ENCODE measurements at regions not wholly inside any gene's neighbourhood (a gene's known extent, or its start where the extent isn't known, plus 50 kb on each side); places are given as distances from the start of the nearest gene placed in this dataset.

GRCh38 chr18:38633333-38633732 lies 1067.7 kb upstream of the CELF4 start:
- Histone ChIP-seq H3K4me3 (no peak overlapping the region), H3K27me3 (ENCODE audit: low read depth) (no peaks in the 10 kb centered on the region), H3K36me3 (replicated peaks) (no peaks in the 10 kb centered on the region), H3K9me3 (no peaks in the 10 kb centered on the region), H3K4me1 (no peaks in the 10 kb centered on the region)
- no peak for DNase-seq (ENCODE audit: low spot score in 2 of 2)
- in situ Hi-C loops (cut with MboI; ENCODE audit: low sequenced_read_pairs), result no loop called here

DNA sequence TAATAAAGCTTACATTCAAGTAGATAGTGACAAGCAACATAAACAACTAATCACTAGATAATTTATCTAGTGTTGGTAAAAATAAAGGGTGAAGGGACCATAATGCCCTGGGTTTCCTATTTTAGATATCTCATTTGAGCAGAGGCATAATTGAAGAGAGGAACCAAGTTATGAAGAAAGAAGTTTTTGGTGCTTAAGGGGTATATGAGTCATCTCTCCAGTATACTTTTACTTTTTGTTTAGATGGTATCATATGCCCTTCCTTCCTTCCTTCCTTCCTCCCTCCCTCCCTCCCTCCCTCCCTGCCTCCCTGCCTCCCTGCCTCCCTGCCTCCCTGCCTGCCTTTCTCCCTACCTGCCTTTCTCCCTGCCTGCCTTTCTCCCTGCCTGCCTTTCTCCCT lies 1053.5 kb upstream of the CELF4 start:
- no peak overlapping the region for H3K4me3 ChIP-seq
- no peaks in the 10 kb centered on the region; the same call in 1 of the 2 replicates for H3K4me1 ChIP-seq
- no peak for DNase-seq (ENCODE audit: low spot score in 2 of 2)
- H3K36me3 ChIP-seq (replicated peaks), result no peaks in the 10 kb centered on the region
- no peaks in the 10 kb centered on the region for H3K9me3 ChIP-seq
- in situ Hi-C loops (cut with MboI; ENCODE audit: low sequenced_read_pairs), result no loop called here
- H3K27me3 ChIP-seq (ENCODE audit: low read depth), result no peaks in the 10 kb centered on the region

- in situ Hi-C loops (cut with MboI; ENCODE audit: low sequenced_read_pairs), result no loop called here
- Histone ChIP-seq H3K4me3 (no peak overlapping the region), H3K4me1 (no peaks in the 10 kb centered on the region), H3K36me3 (replicated peaks) (no peaks in the 10 kb centered on the region), H3K27me3 (ENCODE audit: low read depth) (no peaks in the 10 kb centered on the region), H3K9me3 (no peaks in the 10 kb centered on the region)
- DNase-seq (ENCODE audit: low spot score in 2 of 2), result no peak
Measured at GRCh38 chr18:38616306-38616705, 1050.7 kb upstream of the CELF4 start.

- in situ Hi-C loops (cut with MboI; ENCODE audit: low sequenced_read_pairs), result no loop called here
- DNase-seq (ENCODE audit: low spot score in 2 of 2), result no peak
- H3K4me1 ChIP-seq, result no peaks in the 10 kb centered on the region
- H3K36me3 ChIP-seq (replicated peaks), result no peaks in the 10 kb centered on the region
- H3K4me3 ChIP-seq, result no peak overlapping the region
- no peaks in the 10 kb centered on the region for H3K9me3 ChIP-seq
- no peaks in the 10 kb centered on the region for H3K27me3 ChIP-seq (ENCODE audit: low read depth)
Measured at GRCh38 chr18:38612904-38613303, 1047.3 kb upstream of the CELF4 start.

GRCh38 chr18:38611036-38611964 lies 1045.7 kb upstream of the CELF4 start:
- no peak for DNase-seq (ENCODE audit: low spot score in 2 of 2)
- in situ Hi-C loops (cut with MboI; ENCODE audit: low sequenced_read_pairs), result no loop called here

DNA sequence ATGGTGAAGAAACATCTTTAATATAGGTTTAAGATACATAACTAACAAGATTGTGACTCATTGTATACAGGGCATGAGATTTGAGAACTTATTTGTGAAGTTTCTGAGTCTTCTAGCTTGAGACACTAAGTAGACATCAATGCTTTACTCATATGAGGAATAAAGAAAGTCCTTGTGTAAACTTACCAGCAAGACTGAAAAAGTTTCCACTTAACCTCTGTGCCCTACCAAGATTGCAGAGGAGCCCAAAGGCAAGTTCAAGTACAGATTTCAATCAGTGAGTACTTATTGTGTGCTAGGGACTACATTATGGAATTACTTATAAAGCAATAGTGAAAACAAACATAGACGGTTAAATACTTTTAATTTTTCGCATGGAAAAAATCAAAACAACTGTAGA lies 1041.2 kb upstream of the CELF4 start:
- in situ Hi-C loops (cut with MboI; ENCODE audit: low sequenced_read_pairs), result no loop called here
- no peak overlapping the region for H3K4me3 ChIP-seq
- H3K4me1 ChIP-seq, result no peaks in the 10 kb centered on the region
- 0 out of 2 replicates have a peak, but pooled peaks cover 3% of the 10 kb centered on the region for H3K27me3 ChIP-seq (ENCODE audit: low read depth)
- DNase-seq (ENCODE audit: low spot score in 2 of 2), result no peak
- no peaks in the 10 kb centered on the region for H3K9me3 ChIP-seq
- H3K36me3 ChIP-seq (replicated peaks), result no peaks in the 10 kb centered on the region

More at GRCh38 chr18:38611036-38611964, 1045.7 kb upstream of the CELF4 start:
- H3K36me3 ChIP-seq (replicated peaks), result no peaks in the 10 kb centered on the region
- no peaks in the 10 kb centered on the region for H3K27me3 ChIP-seq (ENCODE audit: low read depth)
- no peaks in the 10 kb centered on the region for H3K9me3 ChIP-seq
- no peaks in the 10 kb centered on the region for H3K4me1 ChIP-seq
- no peak overlapping the region for H3K4me3 ChIP-seq

- in situ Hi-C loops (cut with MboI; ENCODE audit: low sequenced_read_pairs), result no loop called here
- no peak for DNase-seq (ENCODE audit: low spot score in 2 of 2)
- Histone ChIP-seq H3K36me3 (replicated peaks) (no peaks in the 10 kb centered on the region), H3K4me1 (no peaks in the 10 kb centered on the region), H3K4me3 (no peak overlapping the region), H3K9me3 (no peaks in the 10 kb centered on the region), H3K27me3 (ENCODE audit: low read depth) (0 out of 2 replicates have a peak, but pooled peaks cover 3% of the 10 kb centered on the region)
Measured at GRCh38 chr18:38602341-38602740, 1036.7 kb upstream of the CELF4 start.

DNA sequence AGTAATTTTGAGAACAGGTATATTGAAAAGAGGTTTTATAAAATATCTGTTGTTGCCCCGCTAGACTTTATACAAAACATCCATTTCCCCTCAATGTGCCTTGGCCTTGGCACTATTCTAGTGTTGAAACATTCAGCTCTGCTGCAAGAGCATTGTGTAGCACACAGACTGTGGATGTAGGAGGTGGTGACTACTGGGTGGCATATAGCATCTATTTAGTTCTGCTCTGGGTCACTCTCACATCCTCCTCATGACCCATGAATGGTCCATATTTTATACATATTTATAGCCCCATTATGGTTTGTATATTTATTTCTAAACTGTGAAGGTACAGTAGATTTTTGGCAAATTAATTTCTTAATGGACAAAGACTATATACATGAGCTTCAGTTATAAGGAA lies 1022.0 kb upstream of the CELF4 start:
- Histone ChIP-seq H3K27me3 (ENCODE audit: low read depth) (no peaks in the 10 kb centered on the region), H3K9me3 (no peaks in the 10 kb centered on the region), H3K4me1 (no peaks in the 10 kb centered on the region), H3K4me3 (no peak overlapping the region), H3K36me3 (replicated peaks) (no peaks in the 10 kb centered on the region)
- no peak for DNase-seq (ENCODE audit: low spot score in 2 of 2)
- in situ Hi-C loops (cut with MboI; ENCODE audit: low sequenced_read_pairs), result no loop called here

- Histone ChIP-seq H3K9me3 (no peaks in the 10 kb centered on the region), H3K36me3 (replicated peaks) (no peaks in the 10 kb centered on the region), H3K4me3 (no peak overlapping the region), H3K4me1 (no peaks in the 10 kb centered on the region), H3K27me3 (ENCODE audit: low read depth) (no peaks in the 10 kb centered on the region)
- no peak for DNase-seq (ENCODE audit: low spot score in 2 of 2)
- in situ Hi-C loops (cut with MboI; ENCODE audit: low sequenced_read_pairs), result no loop called here
Measured at GRCh38 chr18:38586327-38586726, 1020.7 kb upstream of the CELF4 start.

DNA sequence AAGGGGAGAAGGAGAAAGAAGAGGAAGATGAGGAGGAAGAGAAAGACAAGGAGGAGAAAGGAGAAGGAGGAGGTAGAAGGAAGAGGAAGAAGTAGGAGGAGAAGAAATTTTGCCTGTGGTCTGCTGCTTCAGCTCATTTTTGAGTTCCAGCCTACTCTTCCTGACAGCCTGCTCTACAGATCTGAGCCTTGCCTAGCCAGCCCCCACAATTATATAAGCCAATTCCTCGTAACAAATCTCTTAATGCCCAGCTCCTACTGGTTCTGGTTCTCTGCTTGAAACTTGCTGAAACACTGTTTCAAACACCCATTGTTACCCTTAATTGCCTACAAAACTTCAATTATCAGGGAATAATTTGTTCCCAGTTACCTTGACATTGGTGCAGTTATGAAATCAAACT lies 1014.2 kb upstream of the CELF4 start:
- Histone ChIP-seq H3K4me1 (no peaks in the 10 kb centered on the region), H3K4me3 (no peak overlapping the region), H3K27me3 (ENCODE audit: low read depth) (no peaks in the 10 kb centered on the region), H3K9me3 (no peaks in the 10 kb centered on the region), H3K36me3 (replicated peaks) (no peaks in the 10 kb centered on the region)
- no peak for DNase-seq (ENCODE audit: low spot score in 2 of 2)
- in situ Hi-C loops (cut with MboI; ENCODE audit: low sequenced_read_pairs), result no loop called here

DNA sequence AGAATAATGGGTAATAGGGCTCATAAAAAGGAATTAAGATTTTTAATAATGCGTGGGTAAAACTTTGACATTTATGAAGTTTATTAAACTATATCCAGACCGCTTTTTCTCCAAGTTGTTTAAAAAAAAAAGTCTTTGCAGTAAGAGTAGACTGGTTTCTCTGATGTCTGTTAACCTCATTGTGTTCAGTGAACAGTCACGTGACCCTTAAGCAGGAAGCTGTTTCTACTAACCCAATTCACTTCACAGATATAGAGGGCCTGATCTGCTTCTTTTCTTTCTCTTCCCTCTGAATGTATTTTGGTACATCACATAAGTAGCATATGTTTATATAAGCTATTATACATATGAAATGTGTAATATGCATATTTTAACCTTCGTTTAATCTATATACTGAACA lies 1011.3 kb upstream of the CELF4 start:
- Histone ChIP-seq H3K4me1 (no peaks in the 10 kb centered on the region), H3K4me3 (no peak overlapping the region), H3K9me3 (no peaks in the 10 kb centered on the region), H3K36me3 (replicated peaks) (no peaks in the 10 kb centered on the region), H3K27me3 (ENCODE audit: low read depth) (no peaks in the 10 kb centered on the region)
- in situ Hi-C loops (cut with MboI; ENCODE audit: low sequenced_read_pairs), result no loop called here
- DNase-seq (ENCODE audit: low spot score in 2 of 2), result no peak

DNA sequence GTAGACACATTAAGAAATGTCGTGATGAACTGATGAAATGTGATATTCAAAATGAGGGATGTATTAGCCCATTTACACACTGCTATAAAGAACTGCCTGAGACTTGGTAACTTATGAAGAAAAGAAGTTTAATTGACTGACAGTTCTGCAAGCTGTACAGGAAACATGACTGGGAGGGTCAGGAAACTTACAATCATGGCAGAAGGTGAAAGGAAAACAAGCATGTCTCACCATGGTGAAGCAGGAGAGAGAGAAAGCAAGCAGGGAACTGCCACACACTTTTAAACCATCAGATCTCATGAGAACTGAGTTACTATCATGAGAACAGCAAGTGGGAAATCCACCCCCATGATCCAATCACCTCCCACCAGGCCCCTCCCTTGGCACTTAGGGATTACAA lies 1010.8 kb upstream of the CELF4 start:
- no peak for DNase-seq (ENCODE audit: low spot score in 2 of 2)
- no peaks in the 10 kb centered on the region for H3K9me3 ChIP-seq
- no peak overlapping the region for H3K4me3 ChIP-seq
- H3K36me3 ChIP-seq (replicated peaks), result no peaks in the 10 kb centered on the region
- H3K4me1 ChIP-seq, result no peaks in the 10 kb centered on the region
- no peaks in the 10 kb centered on the region for H3K27me3 ChIP-seq (ENCODE audit: low read depth)
- in situ Hi-C loops (cut with MboI; ENCODE audit: low sequenced_read_pairs), result no loop called here

DNA sequence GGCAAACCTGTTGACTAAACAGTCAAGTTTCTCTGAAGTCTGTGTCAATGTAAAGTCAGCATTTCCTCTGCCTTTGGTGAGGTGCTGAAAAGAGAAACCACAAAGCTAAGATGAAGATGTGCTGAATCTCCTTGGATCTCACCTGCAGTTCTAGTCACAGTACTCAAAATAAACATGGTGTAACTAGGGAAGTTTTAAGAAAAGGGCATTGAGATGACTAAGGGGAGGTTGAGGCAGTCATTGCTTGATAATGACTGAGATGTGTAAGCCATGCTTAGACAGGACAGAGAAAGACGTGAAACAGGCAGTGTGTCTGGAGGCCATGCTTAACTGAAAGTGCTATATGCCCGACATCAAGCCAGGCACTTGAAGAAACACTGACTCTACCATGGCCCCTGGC lies 1010.0 kb upstream of the CELF4 start:
- H3K4me3 ChIP-seq, result no peak overlapping the region
- no peaks in the 10 kb centered on the region for H3K9me3 ChIP-seq
- in situ Hi-C loops (cut with MboI; ENCODE audit: low sequenced_read_pairs), result no loop called here
- H3K4me1 ChIP-seq, result no peaks in the 10 kb centered on the region
- H3K36me3 ChIP-seq (replicated peaks), result no peaks in the 10 kb centered on the region
- H3K27me3 ChIP-seq (ENCODE audit: low read depth), result no peaks in the 10 kb centered on the region
- DNase-seq (ENCODE audit: low spot score in 2 of 2), result no peak

DNA sequence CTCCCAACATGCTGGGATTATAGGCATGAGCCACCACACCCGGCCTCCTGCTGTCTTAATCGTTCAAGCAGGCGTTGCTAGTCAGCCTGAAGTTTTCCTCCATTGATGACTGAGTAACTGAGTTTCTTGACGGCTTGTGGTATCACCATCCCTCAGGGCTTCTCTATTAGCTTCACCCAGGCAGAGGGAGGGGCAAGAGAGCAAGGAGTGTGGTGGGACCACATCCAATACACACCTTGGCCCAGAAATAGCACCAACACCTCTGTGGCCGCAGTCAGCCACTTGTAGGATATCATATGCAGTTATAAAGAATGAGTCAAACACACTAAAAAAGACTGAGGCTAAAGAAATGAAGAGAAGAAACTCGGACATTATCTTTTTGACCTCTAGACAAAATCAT lies 1009.4 kb upstream of the CELF4 start:
- in situ Hi-C loops (cut with MboI; ENCODE audit: low sequenced_read_pairs), result no loop called here
- Histone ChIP-seq H3K36me3 (replicated peaks) (no peaks in the 10 kb centered on the region), H3K4me3 (no peak overlapping the region)

More for the DNA sequence above, 1009.4 kb upstream of the CELF4 start:
- no peaks in the 10 kb centered on the region for H3K4me1 ChIP-seq
- no peaks in the 10 kb centered on the region for H3K9me3 ChIP-seq
- H3K27me3 ChIP-seq (ENCODE audit: low read depth), result no peaks in the 10 kb centered on the region
- DNase-seq (ENCODE audit: low spot score in 2 of 2), result no peak
